PC-9 (cell line): ENCODE measurements at regions not wholly inside any gene's neighbourhood (a gene's known extent, or its start where the extent isn't known, plus 50 kb on each side); places are given as distances from the start of the nearest gene placed in this dataset.

Source experiments
- BruUV-seq: library from RNA; stranded (reverse); fragments of 400-500 nt; replicated peaks from 2 replicates; lab custom pipeline; 2021; lab: Mats Ljungman, UMichigan
- CTCF ChIA-PET: fragments of 300-600 bp; sonication (Branson Sonifier 250); formaldehyde crosslinking; loops from one replicate; lab custom pipeline; 2022; ENCODE audit warnings: antibody characterized with exemption; lab: Charles Lee
- POLR2A ChIA-PET: fragments of 300-600 bp; sonication (Branson Sonifier 250); formaldehyde crosslinking; loops from one replicate; lab custom pipeline; 2022; ENCODE audit warnings: antibody characterized with exemption; ENCODE audit not compliant: unreplicated experiment; lab: Charles Lee
- DNase-seq, 2 experiments: peaks; one replicate each; pipeline versions ENCODE4 v3.0.0 to v3.0.0-alpha.2; 2015 to 2022; ENCODE audit warnings: mixed read lengths in 1 of 2
- H2AFZ ChIP-seq: fragments of 200-600 bp; sonication (generic); 2 replicates; pipeline ENCODE4 v1.8.1; 2017; ENCODE audit warnings: antibody characterized with exemption
- H3F3A ChIP-seq: fragments of 200-600 bp; sonication (generic); 2 replicates; pipeline ENCODE4 v1.8.1; 2017; ENCODE audit warnings: antibody characterized with exemption, mild to moderate bottlenecking, low read depth; ENCODE audit not compliant: insufficient read depth
- H3K27ac ChIP-seq: fragments of 200-600 bp; sonication (generic); 2 replicates; pipeline ENCODE4 v1.6.1; 2016; ENCODE audit warnings: mixed run types
- H3K27me3 ChIP-seq: fragments of 200-600 bp; sonication (generic); 2 replicates; pipeline ENCODE4 v1.6.1; 2016; ENCODE audit warnings: low read depth, mixed run types; ENCODE audit not compliant: insufficient read depth
- H3K36me3 ChIP-seq: fragments of 200-600 bp; sonication (generic); 2 replicates; pipeline ENCODE4 v1.6.1; 2016; ENCODE audit warnings: low read depth, mixed run types
- H3K4me1 ChIP-seq: fragments of 200-600 bp; sonication (generic); replicated peaks from 2 replicates; pipeline ENCODE4 v1.6.1; 2016; ENCODE audit warnings: mixed run types; ENCODE audit not compliant: insufficient read depth
- H3K4me2 ChIP-seq: fragments of 200-600 bp; sonication (generic); 2 replicates; pipeline ENCODE4 v1.6.1; 2017; ENCODE audit warnings: mixed run types
- H3K4me3 ChIP-seq: fragments of 200-600 bp; sonication (generic); 2 replicates; pipeline ENCODE4 v1.6.1; 2016; ENCODE audit warnings: mixed run types
- H3K79me2 ChIP-seq: fragments of 200-600 bp; sonication (generic); 2 replicates; pipeline ENCODE4 v1.6.1; 2017; ENCODE audit warnings: low read depth, mixed run types
- H3K9me2 ChIP-seq: fragments of 200-600 bp; sonication (generic); 2 replicates; pipeline ENCODE4 v1.8.1; 2017; ENCODE audit warnings: mild to moderate bottlenecking; ENCODE audit not compliant: insufficient read depth
- H3K9me3 ChIP-seq: fragments of 200-600 bp; sonication (generic); 2 replicates; pipeline ENCODE4 v1.8.1; 2016; ENCODE audit warnings: low read depth; ENCODE audit not compliant: insufficient read depth
- H4K20me1 ChIP-seq: fragments of 200-600 bp; sonication (generic); 2 replicates; pipeline ENCODE4 v1.8.1; 2017; ENCODE audit not compliant: insufficient read depth
- CTCF ChIP-seq: fragments of 200-600 bp; sonication (generic); conservative IDR thresholded peaks from 2 replicates; pipeline ENCODE4 v1.6.1; 2017; ENCODE audit warnings: mixed run types, antibody characterized with exemption, mild to moderate bottlenecking, moderate library complexity
- EZH2 ChIP-seq: fragments of 200-600 bp; sonication (generic); IDR thresholded peaks from 2 replicates; pipeline ENCODE4 v1.8.0; 2017; ENCODE audit warnings: antibody characterized with exemption, low read depth
- intact Hi-C: fragments of 100-400 bp; cut with micrococcal nuclease; formaldehyde crosslinking; loops from one replicate; pipeline ENCODE4 v1.10.0; 2022; ENCODE audit not compliant: unreplicated experiment

- no TSS peak for BruUV-seq
- POLR2A ChIA-PET, result no interaction called here
- H2AFZ ChIP-seq, result no peak overlapping the region
- H3K36me3 ChIP-seq, result no peaks in the 10 kb centered on the region
- no peaks in the 10 kb centered on the region for H3K79me2 ChIP-seq
- CTCF ChIA-PET, result no interaction called here
- H3K4me3 ChIP-seq, result no peak overlapping the region
- no peaks in the 10 kb centered on the region for H3K4me1 ChIP-seq
- intact Hi-C loops, result no loop called here
- no peaks in the 10 kb centered on the region for H4K20me1 ChIP-seq
- no peaks in the 10 kb centered on the region for H3K9me3 ChIP-seq
- TF ChIP-seq CTCF, result no peak
- no peaks in the 10 kb centered on the region for H3F3A ChIP-seq
- DNase-seq, result no peak
- H3K4me2 ChIP-seq, result no peak overlapping the region
- H3K9me2 ChIP-seq, result no peaks in the 10 kb centered on the region; the same call in none of the 2 replicates
- no peak overlapping the region for H3K27ac ChIP-seq
- H3K27me3 ChIP-seq, result no peaks in the 10 kb centered on the region
These were observed 693.9 kb upstream of the CHORDC1 start for GRCh38 chr11:90916706-90917105.

DNA sequence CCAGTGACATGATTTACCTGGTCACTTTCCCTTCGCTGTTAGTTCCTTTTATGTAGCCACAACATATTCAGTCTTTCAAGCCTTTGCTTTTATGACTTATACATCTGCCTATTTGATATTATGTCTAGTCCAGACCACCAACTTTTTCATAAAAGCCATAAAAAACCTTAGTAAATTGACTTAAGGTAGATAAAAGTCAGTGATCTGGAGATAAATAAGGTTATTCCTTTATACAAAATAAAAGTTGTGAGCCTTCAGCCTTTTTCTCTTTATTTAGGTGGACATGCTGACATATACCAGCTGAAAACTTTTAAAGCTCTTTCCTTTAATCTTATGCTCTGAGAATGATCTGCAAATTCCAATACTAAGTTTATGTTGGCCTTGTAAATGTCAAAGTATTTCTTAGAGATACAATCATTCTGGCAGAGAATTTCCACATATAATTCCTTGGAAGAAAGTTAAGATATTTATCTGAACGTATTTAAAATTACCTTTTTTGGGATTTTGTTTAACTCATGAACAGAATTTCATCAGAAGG, 690.4 kb upstream of the CHORDC1 start:
- H3K9me3 ChIP-seq, result no peaks in the 10 kb centered on the region; the same call in 1 of the 2 replicates
- TF ChIP-seq EZH2 (no peak), CTCF (no peak)

DNA sequence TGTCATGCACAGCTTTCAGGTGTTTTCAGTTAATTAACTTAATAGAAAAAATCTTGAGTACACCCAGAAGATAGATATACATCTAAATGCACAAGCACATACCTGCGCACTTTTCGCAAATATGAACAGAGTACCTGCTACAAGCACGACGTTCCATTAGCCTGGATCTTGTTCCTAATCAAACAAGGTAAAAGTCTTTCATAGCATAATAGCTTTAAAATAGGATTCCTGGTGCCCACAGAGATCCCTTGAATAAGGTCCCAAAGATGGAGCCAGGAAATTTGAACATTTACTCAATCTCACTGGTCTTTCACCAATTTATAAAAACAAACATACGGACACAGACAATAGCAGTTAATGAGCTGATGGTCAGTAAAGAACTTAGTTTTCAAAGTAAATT, 689.8 kb upstream of the CHORDC1 start:
- ChIA-PET CTCF (no interaction called here), POLR2A (no interaction called here)
- no TSS peak for BruUV-seq
- Histone ChIP-seq H3F3A (no peaks in the 10 kb centered on the region), H3K79me2 (no peaks in the 10 kb centered on the region), H3K4me3 (no peak overlapping the region), H3K9me3 (no peaks in the 10 kb centered on the region; the same call in 1 of the 2 replicates), H3K4me1 (no peaks in the 10 kb centered on the region), H3K9me2 (no peaks in the 10 kb centered on the region; the same call in none of the 2 replicates), H3K4me2 (no peak overlapping the region), H3K36me3 (no peaks in the 10 kb centered on the region), H3K27ac (no peak overlapping the region), H4K20me1 (no peaks in the 10 kb centered on the region), H2AFZ (no peak overlapping the region), H3K27me3 (no peaks in the 10 kb centered on the region)
- intact Hi-C loops, result no loop called here
- no peak for DNase-seq
- no peak for TF ChIP-seq EZH2
- no peak for TF ChIP-seq CTCF

More for the DNA sequence above, 690.4 kb upstream of the CHORDC1 start:
- Histone ChIP-seq H3K4me1 (no peaks in the 10 kb centered on the region), H3K27ac (no peak overlapping the region), H3K9me2 (no peaks in the 10 kb centered on the region; the same call in none of the 2 replicates), H4K20me1 (no peaks in the 10 kb centered on the region), H2AFZ (no peak overlapping the region), H3K36me3 (no peaks in the 10 kb centered on the region), H3K4me2 (no peak overlapping the region), H3K27me3 (no peaks in the 10 kb centered on the region), H3K79me2 (no peaks in the 10 kb centered on the region), H3F3A (no peaks in the 10 kb centered on the region), H3K4me3 (no peak overlapping the region)
- POLR2A ChIA-PET, result no interaction called here
- intact Hi-C loops, result no loop called here
- CTCF ChIA-PET, result no interaction called here
- no peak for DNase-seq
- no TSS peak for BruUV-seq
